ENCODE measurements at regions not wholly inside any gene's neighbourhood (a gene's known extent, or its start where the extent isn't known, plus 50 kb on each side); places are given as distances from the start of the nearest gene placed in this dataset.

GRCh38 chr5:91252916-91253315 lies 130.2 kb downstream of the ARRDC3 start:
- no peak for TF ChIP-seq CTCF (conservative IDR thresholded peaks at IDR 0.05 in 1 of 2, IDR thresholded peaks at IDR 0.05 in 1 of 2; ENCODE audit: extremely low read depth in 1 of 2, insufficient read depth in 1 of 2, low read depth in 1 of 2, low read length in 2 of 2)
- TF ChIP-seq EZH2 (IDR thresholded peaks at IDR 0.05; ENCODE audit: borderline replicate concordance, low read length), result no peak

All from mammary epithelial cell (primary cell).